Ramos (cell line): ENCODE measurements at regions not wholly inside any gene's neighbourhood (a gene's known extent, or its start where the extent isn't known, plus 50 kb on each side); places are given as distances from the start of the nearest gene placed in this dataset.

Experiments
- in situ Hi-C: fragments of 300-500 bp; cut with MboI; formaldehyde crosslinking; loops from one replicate; pipeline ENCODE4 v1.14.3; 2022; ENCODE audit warnings: low sequenced_read_pairs; ENCODE audit not compliant: unreplicated experiment

DNA sequence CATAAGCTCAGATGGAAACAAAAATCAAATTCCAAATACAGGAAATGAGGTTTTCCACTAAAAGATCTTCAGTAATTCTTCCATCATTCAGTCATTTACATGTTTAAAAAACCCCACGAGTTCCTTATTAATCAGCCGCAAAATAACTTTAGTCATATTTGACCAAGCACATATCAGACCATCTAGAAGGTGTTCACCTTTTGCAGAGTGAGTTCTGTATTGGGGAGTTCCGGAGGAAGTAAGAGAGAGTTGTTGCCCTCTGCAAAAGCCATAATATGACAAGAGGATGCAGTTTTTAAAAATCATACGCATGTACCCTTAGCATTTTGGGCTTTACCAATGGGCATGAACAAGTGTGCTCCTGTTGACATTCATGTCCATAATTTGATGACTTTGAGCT is 61.6 kb downstream of the CCR1 start:
- in situ Hi-C loops: no loop called here

DNA sequence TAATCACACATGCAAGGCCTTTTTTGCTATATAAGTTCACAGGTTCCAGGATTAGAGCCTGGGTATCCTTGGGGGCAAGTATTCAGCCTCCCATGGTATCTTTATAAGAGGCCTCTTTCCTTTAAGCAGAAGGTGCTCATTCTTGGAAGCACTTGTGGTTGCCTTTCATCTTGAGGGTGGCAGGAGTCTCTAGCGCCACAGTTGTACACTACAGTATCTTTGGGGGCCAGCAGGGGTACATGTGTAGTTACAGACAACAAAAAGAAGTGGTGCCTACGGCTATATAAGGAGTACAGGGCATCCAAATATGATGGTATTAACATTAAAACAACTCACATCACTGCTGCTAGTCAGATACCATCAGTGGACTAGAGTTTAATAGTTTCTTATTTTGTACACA is 62.1 kb downstream of the CCR1 start:
- in situ Hi-C loops: no loop called here

DNA sequence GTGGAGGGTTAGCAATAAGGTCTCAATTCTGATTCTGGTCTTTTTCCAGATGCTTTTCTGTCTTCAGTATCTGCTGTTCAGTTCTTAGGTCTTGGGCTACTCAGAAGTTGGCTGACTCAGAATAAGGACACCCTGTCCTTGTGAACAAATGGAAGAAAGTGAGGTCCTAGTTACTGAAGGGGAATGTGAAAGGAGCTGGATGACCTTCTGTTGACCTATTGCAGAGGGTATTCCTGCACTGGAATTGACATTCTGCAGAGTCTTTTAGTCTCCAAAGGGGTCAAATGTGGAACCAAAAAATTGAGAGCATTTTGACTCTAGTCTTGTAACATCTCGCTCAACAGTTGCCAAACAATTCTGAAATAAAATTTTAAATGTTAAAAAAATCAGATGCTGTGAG is 63.0 kb downstream of the CCR1 start:
- in situ Hi-C loops: no loop called here

DNA sequence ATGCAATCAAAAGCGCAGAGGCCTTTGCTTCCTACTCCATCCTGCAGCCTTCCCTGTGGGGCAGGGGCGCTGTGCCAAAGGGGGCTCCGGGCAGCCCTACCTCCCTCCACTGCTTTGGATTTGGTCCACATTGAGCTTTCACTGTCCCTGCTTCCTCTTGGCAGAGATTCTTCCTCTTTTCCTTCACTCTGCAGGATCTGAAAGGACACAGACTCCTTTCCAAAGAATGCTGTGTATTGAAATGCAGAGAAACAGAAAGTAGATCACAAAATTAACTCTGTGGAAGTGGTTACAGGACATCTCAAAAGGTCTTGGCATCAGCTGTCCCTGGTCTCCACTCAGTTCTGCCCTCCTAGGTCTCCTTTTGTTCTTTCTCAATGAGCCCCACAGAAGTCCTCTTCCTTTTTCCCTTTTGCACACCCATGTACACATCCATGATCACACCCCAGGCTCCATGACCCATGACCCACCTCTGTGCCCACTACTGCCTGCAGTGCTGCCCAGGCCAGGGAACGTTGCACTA is 64.1 kb downstream of the CCR1 start:
- in situ Hi-C loops: no loop called here

DNA sequence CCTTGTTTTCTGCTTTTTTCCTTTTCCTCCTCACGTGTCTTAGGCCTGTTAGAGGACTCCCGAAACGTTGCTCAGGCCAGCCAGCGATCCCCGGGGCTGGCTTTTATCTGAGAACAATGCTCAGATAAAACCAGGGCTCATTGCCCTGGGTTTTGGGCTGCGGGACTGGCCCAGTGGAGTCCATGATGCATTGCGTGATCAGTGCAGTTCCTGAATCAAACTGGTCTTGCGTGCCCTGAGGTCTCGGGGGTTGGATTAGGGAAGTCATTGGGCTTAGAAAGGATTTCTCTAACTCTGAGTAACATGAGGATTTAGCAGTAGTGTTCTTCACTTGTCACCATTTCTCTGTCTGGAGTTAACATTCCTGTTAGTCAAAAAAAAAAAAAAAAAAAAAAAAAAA is 66.3 kb downstream of the CCR1 start:
- in situ Hi-C loops: no loop called here

DNA sequence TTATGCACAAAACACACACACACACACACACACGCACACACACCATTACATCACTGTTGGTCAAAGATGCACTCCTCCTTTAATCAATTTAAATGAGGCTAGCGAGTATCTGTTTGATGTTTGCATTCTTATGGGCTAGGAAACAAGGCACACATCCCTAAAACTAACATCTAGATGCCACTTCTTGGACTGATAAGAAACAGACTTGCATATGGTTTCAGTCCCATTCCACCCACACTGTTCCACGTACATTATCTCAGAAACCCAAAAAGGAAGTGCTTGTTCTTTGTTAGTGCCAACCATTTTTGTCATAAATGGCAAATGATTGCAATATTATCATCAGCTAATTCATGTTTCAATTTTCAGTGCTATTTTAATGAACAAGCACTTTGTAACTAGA is 69.5 kb downstream of the CCR1 start:
- in situ Hi-C loops: no loop called here

DNA sequence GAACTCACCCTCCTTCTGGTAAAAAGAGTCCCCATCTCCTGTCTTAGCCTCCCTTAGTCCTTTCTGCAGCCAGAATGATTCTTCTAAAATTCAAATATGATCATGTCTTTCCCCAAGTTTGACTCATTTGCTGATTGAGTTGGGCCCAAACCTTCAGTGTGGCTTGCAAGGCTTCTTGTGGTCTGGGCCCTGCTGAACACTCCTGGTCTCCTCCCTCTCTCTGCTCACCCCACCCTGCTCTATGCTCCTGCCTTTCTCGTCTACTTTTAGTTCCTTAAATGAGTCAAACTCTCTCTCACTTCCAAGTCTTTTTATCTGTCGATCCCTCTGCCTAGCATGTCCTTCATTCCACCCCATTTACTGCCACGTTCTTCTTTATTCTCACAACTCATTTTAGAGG is 72.6 kb downstream of the CCR1 start:
- in situ Hi-C loops: no loop called here

DNA sequence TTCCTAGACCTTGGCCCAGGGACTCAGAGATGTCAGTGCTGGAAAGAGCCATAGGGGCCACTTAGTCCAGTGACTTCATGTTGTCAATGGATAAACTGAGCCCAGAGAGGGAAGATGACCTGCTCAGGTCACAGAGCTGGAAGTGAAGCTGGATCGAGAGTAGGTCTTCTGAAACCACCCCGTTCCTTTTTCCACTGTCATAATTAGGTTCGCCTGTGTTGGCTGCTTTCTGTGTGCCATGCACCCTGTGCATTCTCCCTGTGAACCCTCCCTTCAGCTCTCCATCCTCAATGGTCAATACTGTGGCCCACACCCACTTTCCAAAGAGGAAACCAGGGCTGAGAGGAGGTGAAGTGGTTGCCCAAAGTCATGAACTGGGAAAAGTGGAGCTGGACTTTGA is 74.8 kb downstream of the CCR1 start:
- in situ Hi-C loops: no loop called here

DNA sequence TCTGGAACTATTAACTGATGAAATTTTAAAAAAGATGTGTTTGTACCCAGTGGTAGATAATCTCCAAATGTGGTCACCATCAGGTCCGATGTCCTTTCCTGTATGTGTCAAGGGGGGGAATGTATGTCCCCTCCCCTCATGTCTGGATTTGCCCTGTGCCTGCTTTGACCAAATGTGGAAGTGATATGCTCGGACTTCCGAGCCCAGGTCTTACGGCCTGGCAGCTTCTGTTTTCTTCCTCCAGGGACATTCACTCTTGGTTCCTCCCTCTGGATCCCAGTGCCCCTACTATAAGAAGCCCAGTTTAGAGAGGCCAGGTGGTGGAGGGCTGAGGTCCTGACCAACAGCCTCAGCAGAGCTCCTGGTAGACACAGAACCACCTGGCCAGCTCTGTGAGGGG is 75.5 kb downstream of the CCR1 start:
- in situ Hi-C loops: no loop called here

DNA sequence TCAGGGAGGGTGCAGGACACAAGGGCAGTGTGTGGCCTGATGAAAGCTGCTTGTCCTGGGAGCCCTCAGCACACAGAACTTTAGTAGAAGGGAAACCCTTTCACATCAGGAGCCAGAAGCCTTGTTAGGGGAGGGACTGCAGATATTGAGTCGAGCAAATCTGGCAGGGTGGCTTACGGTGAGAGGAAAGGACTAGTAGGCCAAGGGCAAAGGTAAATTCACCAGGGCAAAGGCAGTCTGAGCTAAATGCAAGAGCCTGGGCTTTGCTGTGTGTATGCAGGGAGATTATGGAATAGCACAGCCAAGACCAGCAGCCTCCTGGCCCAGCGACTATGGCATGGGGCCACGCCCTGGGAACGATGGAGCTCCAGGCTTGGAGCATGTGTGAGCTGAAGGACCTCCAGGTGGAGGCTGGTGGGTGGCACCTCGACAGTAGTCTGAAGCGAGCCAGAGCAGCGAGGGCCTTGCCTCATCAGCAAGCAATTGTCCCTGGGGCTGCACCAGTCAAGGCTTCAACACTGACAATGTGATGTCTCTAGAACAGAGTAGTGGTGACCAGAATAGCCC is 76.1 kb downstream of the CCR1 start:
- in situ Hi-C loops: no loop called here

DNA sequence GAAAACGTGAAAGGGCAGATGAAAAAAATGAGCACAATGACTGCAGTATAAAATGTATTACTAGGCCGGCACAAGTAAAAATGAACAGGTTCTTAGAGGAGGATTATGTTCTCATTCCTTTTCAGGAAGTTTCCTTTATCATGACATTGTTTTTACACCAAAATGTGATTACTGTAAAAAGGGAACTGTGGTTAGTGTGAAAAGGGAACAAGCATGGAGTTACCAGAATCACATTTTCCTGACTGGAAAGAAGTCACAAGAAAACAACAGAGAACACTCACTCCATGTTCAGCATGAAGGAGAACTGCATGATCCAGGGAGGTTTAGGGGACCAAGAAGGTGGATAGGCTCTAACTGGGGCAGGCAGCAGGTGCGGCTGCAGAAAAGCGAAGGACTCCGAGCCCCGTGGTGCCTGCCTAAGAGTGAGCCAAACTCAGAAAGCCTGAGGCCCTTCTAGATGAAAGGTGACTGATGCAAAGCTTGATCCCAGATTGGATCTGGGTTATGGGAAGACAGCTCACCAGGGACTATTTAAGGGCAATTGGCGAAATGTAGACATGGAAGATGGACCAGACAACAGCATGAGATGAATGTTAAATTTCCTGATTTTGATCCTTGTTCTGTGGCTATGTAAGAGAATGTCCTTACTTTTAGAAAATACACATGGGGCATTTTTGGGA is 77.3 kb downstream of the CCR1 start:
- in situ Hi-C loops: no loop called here

DNA sequence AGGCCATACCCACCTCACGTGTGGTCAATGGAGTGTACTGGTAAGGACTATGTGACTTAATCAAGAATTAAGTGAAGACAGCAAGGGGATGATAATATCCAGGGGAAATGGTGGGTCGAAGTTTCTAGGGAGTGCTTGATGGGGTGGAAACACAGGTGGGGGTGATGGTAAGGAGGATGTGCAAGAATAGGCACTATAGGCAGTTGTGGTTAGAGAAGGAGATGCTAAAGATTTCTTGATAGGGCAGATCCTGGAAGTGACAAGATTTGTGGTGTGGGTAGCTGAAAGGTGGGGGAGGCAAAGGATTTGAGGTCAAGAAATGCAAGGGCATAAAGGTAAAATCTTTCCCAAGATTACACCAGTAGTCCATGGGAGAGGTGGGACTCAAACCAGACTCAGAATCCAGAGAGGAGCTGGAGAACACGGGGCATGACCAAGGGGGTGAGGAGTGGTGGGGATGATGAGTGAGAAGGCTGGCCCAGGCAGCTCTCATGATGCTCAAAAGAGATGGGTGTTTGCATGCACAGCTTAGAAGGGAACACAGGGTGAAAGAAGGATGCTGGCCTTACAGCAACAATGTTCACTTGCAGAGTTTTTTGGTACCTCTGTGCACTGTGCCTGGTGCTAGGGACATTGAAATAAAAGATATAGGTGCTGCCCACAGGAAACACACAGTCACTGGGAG is 78.4 kb downstream of the CCR1 start:
- in situ Hi-C loops: no loop called here

DNA sequence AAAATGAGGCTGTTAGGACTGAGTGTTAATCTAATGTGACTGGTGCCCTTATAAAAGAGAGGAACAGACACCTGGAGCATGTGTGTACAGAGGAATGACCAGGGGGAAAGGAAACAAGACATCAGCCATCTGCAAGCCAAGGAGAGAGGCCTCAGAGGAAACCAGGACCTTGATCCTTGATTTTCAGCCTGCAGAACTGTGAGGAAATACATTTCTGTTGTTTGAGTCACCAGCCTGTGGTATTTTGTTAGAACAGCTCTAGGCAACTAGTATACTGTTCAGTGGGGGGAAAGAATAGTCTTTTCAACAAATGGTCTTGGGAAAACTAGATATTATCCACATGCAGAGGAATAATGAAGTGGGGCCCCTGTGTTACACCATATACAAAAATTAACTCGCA is 80.6 kb downstream of the CCR1 start:
- in situ Hi-C loops: no loop called here

DNA sequence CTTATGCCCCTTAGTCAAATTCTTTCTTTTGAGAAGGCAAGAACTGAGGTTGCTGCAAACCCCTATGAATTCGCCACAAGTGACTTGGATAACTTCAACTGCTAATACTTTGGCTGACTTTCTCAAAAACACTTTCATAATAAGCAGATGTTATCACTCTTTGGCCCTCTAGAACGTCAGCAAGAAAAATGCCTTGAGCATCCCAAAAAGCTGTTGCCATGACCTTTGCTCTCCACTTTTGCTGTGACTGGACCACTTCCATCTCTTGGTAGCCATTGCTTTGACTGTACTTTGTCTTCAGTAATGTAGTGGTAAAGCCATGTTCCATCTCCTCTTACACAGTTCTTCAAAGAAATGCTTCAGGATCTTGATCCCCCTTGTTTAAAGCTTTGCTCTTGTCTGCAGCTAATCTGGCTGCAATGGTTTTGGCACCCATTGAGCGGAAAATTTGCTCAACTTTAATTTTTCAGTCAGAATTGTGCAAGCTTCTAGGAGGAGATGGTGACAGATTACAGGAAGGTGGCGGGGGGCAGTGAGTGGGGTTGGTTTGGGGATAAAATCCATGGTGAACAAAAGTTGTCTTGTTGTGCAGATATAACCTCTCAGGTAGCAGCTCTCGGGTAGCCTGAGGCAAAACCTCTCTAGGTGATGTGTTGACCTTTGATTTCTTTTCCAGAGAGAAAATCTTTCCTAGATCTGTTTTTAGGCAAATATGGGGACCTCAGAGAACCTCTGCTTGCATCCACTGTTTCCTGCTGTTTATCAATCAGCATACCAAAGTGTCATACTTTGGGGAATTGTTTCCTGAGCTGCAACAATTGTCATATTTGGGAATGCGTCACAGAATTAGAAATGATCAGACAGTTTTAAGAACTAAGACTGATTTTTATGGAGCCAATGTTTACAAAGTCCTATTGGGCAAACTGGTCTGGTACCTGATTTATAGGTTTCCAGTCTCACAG is 83.6 kb downstream of the CCR1 start:
- in situ Hi-C loops: no loop called here

DNA sequence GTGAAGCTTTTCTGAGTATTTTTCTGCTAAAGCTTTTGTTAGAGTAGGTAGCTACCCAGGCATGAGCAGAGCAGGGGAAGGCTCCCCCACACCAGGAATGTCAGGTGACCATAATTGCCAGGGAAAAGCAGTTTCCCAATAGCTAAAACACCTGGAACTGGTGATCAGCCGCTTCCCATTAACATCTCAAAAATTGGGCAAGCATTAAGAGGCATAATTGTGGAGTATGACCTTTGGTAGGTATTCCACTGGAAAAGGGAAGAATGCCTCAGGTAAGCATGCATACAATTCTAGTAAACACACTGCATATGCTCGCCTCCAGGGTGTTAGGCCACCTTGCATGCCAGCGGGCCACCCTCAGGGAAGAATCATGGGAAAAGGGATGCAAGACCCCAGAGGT is 84.5 kb downstream of the CCR1 start:
- in situ Hi-C loops: no loop called here

DNA sequence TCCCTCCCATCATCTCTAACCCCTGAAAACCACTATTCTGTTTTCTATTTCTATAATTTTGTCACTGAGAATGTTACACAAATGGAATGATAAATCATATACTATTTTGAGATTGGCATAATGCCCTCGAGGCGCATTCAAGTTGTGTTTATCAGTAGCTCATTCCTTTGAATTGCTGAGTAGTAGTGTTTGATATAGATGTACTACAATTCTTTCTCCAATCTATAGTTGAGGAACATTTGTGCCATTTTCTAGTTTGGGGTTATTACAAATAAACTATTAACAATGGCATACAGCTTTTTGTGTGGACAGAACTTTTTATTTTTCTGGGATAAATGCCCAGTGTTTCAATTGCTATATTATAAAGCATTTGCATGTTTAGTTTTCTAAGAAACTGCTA is 86.0 kb downstream of the CCR1 start:
- in situ Hi-C loops: no loop called here

DNA sequence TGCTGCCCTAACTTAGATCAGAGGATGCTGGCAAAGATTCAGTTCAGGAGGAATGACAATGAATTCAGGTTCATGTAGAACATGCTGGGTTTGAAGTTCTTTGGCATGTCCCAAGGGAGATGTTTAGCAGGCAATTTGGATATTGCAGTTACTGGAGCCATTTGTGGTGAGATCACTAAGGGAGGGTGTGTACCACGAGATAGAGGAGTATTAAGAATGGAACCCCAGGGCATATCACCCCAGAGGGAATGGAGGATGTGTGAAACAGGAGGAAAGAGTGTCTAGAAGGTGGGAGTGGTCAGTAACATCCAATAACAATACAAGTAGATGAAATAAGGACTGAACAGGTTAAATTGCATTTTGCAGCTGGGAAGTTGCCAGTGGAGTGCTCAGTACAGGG is 87.1 kb downstream of the CCR1 start:
- in situ Hi-C loops: no loop called here

DNA sequence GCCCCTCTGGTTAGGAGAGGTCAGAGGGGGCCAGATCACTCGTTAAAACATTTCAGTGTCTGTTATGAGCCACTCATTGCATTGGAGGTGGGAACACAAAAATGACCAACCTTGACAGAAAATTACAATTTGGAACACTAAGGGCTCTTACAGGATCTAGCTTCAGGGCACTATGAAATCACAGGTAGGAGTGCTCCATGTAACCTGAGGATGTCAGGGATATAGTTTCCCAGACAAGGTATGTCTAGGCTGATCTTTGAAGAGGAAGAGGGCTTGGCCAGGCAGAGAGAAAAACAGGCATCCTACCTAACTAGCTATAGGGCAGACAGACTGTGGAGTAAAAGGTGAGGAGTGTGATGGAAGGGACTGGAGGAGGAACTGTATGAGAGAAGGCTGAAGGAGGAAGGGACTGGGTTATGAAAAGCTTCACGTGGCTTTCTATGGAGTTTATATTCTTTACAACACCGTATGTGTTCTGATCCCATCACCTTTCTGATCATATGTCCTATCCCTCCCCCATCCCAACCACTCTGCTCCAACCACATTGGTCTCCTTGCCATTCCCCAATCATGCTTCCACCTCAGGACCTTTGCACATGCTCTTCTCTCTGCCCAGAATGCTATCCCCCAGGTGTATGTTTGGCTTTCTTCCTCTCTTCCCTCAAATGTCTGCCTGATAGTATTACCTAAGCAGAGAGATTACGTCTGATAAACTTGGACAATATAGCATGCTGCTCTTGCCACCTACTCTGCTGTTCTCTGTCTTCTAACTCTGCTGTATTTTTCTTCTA is 88.2 kb downstream of the CCR1 start:
- in situ Hi-C loops: no loop called here

DNA sequence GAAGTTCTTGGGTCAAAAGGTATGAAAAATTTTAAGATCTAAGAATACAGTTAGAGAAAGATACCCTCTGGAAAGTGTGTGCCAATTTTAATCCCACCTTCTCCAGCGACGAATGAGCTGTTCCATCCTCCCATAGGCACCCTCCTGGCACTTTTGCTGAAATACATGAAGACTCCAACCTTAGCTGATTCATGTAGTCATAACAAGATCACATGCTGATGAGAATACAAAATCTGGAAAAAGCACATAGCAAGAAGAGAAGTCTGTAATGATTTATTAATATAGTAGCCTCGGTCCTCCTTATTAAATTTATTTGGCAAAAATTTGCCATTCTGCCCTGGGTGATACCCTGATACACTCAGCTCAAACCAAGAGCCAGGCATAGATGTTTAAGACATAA is 88.9 kb downstream of the CCR1 start:
- in situ Hi-C loops: no loop called here

DNA sequence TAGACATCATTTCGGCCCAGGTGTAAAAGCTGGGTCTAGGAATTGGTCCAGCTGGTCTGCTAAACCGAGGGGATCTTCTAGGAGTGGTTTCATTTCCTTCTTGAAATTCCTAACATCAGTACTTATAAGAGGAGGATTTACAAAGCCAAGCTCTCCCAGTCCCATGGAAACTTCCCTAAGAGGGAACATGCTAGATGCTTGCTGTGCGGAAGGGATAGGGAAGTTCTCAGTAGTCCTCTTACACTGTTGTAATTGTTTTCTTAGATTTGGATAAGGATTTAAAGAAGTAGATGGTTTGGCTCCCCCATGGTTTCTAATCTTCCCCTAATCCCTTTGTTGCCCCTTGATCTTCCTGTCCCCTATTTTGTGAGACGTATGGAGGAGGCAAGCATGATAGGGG is 89.7 kb upstream of the XCR1 start:
- in situ Hi-C loops: no loop called here
